Sciatic nerve (tissue), 2 donors: ENCODE measurements at regions not wholly inside any gene's neighbourhood (a gene's known extent, or its start where the extent isn't known, plus 50 kb on each side); places are given as distances from the start of the nearest gene placed in this dataset.

Source experiments
- ATAC-seq: fragments of 200-7000 bp; cut with Tn5 transposase; one replicate; pipeline ENCODE4 v1.9.1; 2020; ENCODE audit warnings: mild to moderate bottlenecking, moderate library complexity
- DNase-seq: peaks from one replicate; pipeline ENCODE4 v3.0.0-alpha.2; 2020; ENCODE audit warnings: low spot score
- intact Hi-C: fragments of 100-400 bp; cut with DNase I; formaldehyde crosslinking; loops from one replicate; pipeline ENCODE4 v1.14.2; 2022
- donor health status: DM: no; HTN: no; CAD: no.
- donor health status: DM: no; HTN: no; CAD: no.

- no peak for DNase-seq
- intact Hi-C loops, result no loop called here
- no peak for ATAC-seq
These were observed 388.9 kb downstream of the NR2F1-AS1 start for GRCh38 chr5:93192087-93192486.

DNA sequence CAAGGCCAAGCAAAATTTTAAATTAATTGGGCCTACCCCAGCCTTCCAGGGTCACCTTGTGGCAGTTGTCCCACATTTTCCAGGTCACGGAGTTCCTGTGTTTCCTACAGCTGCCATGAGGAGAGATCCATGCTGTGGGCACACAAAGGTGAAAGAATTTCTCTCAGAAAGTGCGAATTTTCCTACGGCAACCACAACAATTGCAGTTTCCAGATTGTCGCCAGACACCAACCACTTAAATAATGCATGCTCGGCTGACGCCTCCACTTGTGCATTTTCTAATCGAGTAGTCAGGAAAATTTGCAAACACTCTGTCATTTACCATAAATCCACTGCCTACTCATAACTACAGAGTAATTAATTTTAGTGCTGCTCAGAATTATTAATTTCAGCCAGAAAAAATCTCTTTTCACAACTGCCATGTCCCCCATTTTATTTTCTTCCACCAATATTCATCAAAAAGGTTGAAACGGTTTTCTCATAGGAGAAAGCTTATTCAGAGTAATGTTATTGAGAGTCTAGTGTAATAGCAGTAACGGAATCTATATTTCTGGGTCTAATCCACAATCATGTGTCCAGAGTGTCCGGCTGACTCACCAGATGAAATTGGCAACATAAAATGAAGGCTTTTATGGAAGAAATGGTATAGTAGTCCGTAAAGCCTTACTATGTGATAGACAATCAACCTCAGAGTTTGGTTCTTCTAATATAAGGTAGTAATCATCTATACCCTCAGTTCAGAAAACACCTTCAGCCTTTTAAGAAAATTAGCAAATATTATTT lies 389.8 kb downstream of the NR2F1-AS1 start:
- intact Hi-C loops, result no loop called here
- no peak for ATAC-seq
- no peak for DNase-seq

DNA sequence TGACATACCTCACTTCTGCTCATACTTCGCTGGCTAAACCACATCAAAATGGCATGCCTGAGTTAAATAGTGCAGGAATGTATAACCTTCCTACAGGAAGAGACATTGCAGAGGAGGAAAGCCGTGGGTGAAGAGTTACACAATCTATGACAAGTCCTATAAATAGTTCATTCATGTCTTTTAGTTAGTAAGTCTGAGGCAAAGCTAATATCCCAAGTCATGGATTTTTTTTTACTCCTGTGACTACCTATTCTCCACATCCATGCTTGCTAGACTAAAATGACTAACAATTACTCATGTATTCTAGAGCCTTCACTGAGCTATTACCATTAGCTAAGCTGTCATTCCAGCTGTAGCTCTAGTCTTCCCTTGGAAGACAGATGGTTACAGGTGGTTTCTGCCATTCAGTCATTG lies 391.3 kb downstream of the NR2F1-AS1 start:
- ATAC-seq, result no peak
- DNase-seq, result no peak
- intact Hi-C loops, result no loop called here

GRCh38 chr5:93188876-93189485 lies 392.0 kb downstream of the NR2F1-AS1 start:
- DNase-seq (no peak), ATAC-seq (no peak)
- intact Hi-C loops, result no loop called here

DNA sequence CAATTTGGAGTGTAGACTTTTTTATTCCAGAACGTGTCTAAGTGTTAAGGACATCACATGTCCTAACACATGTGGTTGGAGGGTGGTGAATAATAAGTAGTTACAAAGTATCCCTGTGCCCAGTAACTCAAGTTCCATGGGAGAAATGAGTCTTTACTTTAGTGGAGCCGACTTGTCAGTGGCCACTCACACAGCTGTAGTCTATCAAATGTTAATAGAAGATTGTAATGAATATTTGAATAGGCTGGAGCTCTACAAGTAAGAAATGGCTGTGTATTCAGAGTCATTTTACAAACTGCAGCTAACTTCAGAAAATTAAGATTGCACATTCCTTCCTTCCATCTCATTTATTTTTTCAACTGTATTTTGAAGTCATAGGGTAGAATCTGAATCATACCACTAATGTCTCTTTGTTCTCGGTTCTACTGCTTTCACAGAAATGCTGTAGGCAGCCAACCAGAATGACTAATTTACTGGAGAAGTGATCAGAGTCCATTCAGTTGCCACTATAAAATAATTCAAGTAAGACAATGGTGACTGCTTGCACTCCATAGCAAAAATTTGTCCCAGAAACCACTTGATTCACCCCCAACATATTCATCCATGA lies 394.8 kb downstream of the NR2F1-AS1 start:
- ATAC-seq, result no peak
- DNase-seq, result no peak
- intact Hi-C loops, result no loop called here

- ATAC-seq (no peak), DNase-seq (no peak)
- intact Hi-C loops, result no loop called here
These were observed 397.0 kb downstream of the NR2F1-AS1 start for GRCh38 chr5:93184041-93184440.

- no peak for ATAC-seq
- intact Hi-C loops, result no loop called here
- DNase-seq, result no peak
These were observed 401.6 kb downstream of the NR2F1-AS1 start for GRCh38 chr5:93179466-93179865.

- intact Hi-C loops, result no loop called here
- no peak for DNase-seq
These were observed 406.1 kb downstream of the NR2F1-AS1 start for GRCh38 chr5:93174930-93175329.

DNA sequence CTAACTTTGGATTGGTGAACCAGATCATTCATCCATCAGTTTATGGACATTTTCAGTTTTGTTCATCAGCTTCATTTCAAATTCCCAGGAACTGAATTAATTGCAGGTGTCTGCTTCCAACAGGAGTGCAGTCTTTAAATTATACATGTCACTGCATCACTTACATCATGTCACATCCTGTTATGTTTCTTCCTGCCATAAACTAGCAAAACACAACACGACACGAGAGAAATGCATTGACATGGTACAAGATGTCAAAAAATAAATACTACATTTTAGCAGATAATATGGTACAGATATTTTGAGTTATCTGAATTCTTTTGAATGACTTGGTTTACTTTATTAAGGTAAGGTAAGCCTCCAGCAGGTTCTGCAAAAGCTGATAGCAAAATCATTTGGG lies 415.5 kb downstream of the NR2F1-AS1 start:
- intact Hi-C loops, result no loop called here
- ATAC-seq, result no peak
- no peak for DNase-seq

More at GRCh38 chr5:93174930-93175329, 406.1 kb downstream of the NR2F1-AS1 start:
- ATAC-seq, result no peak

GRCh38 chr5:93164690-93165089 lies 416.3 kb downstream of the NR2F1-AS1 start:
- intact Hi-C loops, result no loop called here
- ATAC-seq (peak; percentile 49), DNase-seq (no peak)

- ATAC-seq (peak; percentile 56), DNase-seq (no peak)
- intact Hi-C loops, result no loop called here
These were observed 417.9 kb downstream of the NR2F1-AS1 start for GRCh38 chr5:93163010-93163663.

GRCh38 chr5:93161661-93162654 lies 419.1 kb downstream of the NR2F1-AS1 start:
- ATAC-seq, result peak; percentile 45
- DNase-seq, result no peak
- intact Hi-C loops, result no loop called here

DNA sequence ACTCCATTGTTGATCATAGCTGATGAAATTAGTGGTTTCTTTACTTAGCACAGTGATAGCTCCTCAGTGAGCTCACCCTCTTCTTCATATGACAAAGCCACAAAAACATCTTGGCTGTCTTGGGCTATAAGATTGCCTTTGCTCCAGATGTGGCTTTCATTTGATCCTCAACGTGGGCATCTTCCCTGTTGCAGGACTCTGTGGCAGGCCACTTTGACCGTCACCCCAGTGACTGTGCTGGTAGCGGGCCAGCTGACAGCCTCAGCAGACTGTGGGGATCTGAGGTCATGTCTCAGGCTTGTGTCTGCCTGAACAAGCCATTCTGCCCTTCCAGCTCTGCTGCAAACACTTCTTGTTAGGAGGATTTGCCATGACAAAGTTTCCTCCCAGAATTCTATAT lies 422.2 kb downstream of the NR2F1-AS1 start:
- intact Hi-C loops, result no loop called here
- ATAC-seq (no peak), DNase-seq (no peak)

- no peak for DNase-seq
- intact Hi-C loops, result no loop called here
- ATAC-seq, result no peak
These were observed 424.5 kb downstream of the NR2F1-AS1 start for GRCh38 chr5:93156566-93156965.

GRCh38 chr5:93154535-93154934 lies 426.5 kb downstream of the NR2F1-AS1 start:
- ATAC-seq (no peak), DNase-seq (no peak)
- intact Hi-C loops, result no loop called here

- intact Hi-C loops, result no loop called here
- DNase-seq (no peak), ATAC-seq (no peak)
These were observed 427.6 kb downstream of the NR2F1-AS1 start for GRCh38 chr5:93153461-93153860.

- DNase-seq, result no peak
- ATAC-seq, result no peak
- intact Hi-C loops, result no loop called here
These were observed 429.1 kb downstream of the NR2F1-AS1 start for GRCh38 chr5:93151896-93152295.

DNA sequence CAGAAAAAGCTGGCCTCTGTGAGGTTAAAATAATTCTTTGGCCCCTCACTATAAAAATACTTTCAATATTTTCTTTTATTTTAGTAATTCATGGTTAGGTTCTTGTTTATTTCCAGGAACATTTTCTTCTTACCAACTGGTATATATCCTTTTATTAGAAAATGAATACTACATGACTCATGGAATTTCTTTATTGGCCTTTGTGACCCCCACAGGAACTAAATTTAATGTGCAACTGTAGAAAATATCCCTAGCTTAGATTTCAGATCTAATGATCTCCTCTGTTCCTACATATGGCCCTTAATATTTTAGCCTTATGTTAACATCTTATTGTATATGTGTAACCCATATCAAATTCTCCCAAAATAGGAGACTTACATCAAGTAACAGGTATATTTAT lies 429.9 kb downstream of the NR2F1-AS1 start:
- intact Hi-C loops, result no loop called here
- no peak for DNase-seq
- no peak for ATAC-seq
